IMR-90 (cell line): ENCODE measurements at regions not wholly inside any gene's neighbourhood (a gene's known extent, or its start where the extent isn't known, plus 50 kb on each side); places are given as distances from the start of the nearest gene placed in this dataset.

Source experiments
- ATAC-seq: fragments of 200-7000 bp; cut with Tn5 transposase; 2 replicates; pipeline ENCODE4 v1.9.1; 2020; ENCODE audit warnings: low read depth, mild to moderate bottlenecking, moderate library complexity
- BruUV-seq: library from RNA; stranded (reverse); fragments of 400-500 nt; replicated peaks from 2 replicates; lab custom pipeline; 2021; lab: Mats Ljungman, UMichigan
- CTCF ChIA-PET: fragments of 300-600 bp; formaldehyde crosslinking; extraction: SDS; loops from one replicate; lab custom pipeline; 2021; ENCODE audit warnings: antibody characterized with exemption; lab: Yijun Ruan, JAX
- POLR2A ChIA-PET: fragments of 300-600 bp; sonication (Branson Sonifier 250); formaldehyde crosslinking; loops from one replicate; lab custom pipeline; 2022; ENCODE audit warnings: antibody characterized with exemption; ENCODE audit not compliant: unreplicated experiment; lab: Charles Lee
- DNase-seq: peaks from one replicate; pipeline ENCODE4 v3.0.0; 2013
- H2AFZ ChIP-seq: replicated peaks from 2 replicates; pipeline ENCODE3; 2013; ENCODE audit warnings: low read length, mild to moderate bottlenecking; ENCODE audit not compliant: poor library complexity
- H2AK5ac ChIP-seq: 2 replicates; pipeline ENCODE4 v1.6.1; 2013; ENCODE audit warnings: low read depth, low read length, inconsistent platforms
- H2AK9ac ChIP-seq: replicated peaks from 2 replicates; pipeline ENCODE3; 2013; ENCODE audit warnings: mild to moderate bottlenecking, low read depth, low read length, moderate library complexity; ENCODE audit not compliant: poor library complexity
- H2BK120ac ChIP-seq: 2 replicates; pipeline ENCODE4 v1.6.1; 2013; ENCODE audit warnings: low read depth, low read length, inconsistent platforms
- H2BK15ac ChIP-seq: 3 replicates; pipeline ENCODE4 v1.6.1; 2013; ENCODE audit warnings: low read depth, low read length, inconsistent platforms
- H2BK20ac ChIP-seq: 2 replicates; pipeline ENCODE4 v1.6.1; 2013; ENCODE audit warnings: low read depth, mild to moderate bottlenecking, inconsistent platforms, low read length, moderate library complexity
- H2BK5ac ChIP-seq: 2 replicates; pipeline ENCODE4 v1.6.1; 2013; ENCODE audit warnings: mild to moderate bottlenecking, low read depth, low read length, inconsistent platforms; ENCODE audit not compliant: poor library complexity, severe bottlenecking
- H3K14ac ChIP-seq: replicated peaks from 2 replicates; pipeline ENCODE4 v1.6.1; 2013; ENCODE audit warnings: low read depth, low read length, inconsistent platforms
- H3K18ac ChIP-seq: 2 replicates; pipeline ENCODE4 v1.6.1; 2013; ENCODE audit warnings: low read depth, low read length, control low read depth
- H3K23ac ChIP-seq: 2 replicates; pipeline ENCODE4 v1.6.1; 2013; ENCODE audit warnings: low read depth, low read length, inconsistent platforms
- H3K27ac ChIP-seq: 2 replicates; pipeline ENCODE4 v1.5.1; 2013; ENCODE audit warnings: mild to moderate bottlenecking, control low read depth, low read length; ENCODE audit not compliant: insufficient read depth
- H3K27me3 ChIP-seq: 2 replicates; pipeline ENCODE4 v1.6.1; 2013; ENCODE audit warnings: low read length; ENCODE audit not compliant: control insufficient read depth, insufficient read depth
- H3K36me3 ChIP-seq: 2 replicates; pipeline ENCODE4 v1.6.1; 2013; ENCODE audit warnings: low read length, mixed read lengths; ENCODE audit not compliant: control insufficient read depth, insufficient read depth
- H3K4ac ChIP-seq: 2 replicates; pipeline ENCODE4 v1.6.1; 2013; ENCODE audit warnings: low read depth, low read length, inconsistent platforms
- H3K4me1 ChIP-seq: 2 replicates; pipeline ENCODE4 v1.6.1; 2013; ENCODE audit warnings: low read length, mixed read lengths; ENCODE audit not compliant: control insufficient read depth, insufficient read depth
- H3K4me2 ChIP-seq: 2 replicates; pipeline ENCODE4 v1.6.1; 2013; ENCODE audit warnings: low read depth, mild to moderate bottlenecking, control low read depth, low read length, moderate library complexity
- H3K4me3 ChIP-seq: 2 replicates; pipeline ENCODE4 v1.5.1; 2013; ENCODE audit warnings: low read depth, mild to moderate bottlenecking, control low read depth, low read length, moderate library complexity; ENCODE audit not compliant: insufficient read depth
- H3K56ac ChIP-seq: 2 replicates; pipeline ENCODE4 v1.6.1; 2013; ENCODE audit warnings: low read length, inconsistent platforms; ENCODE audit not compliant: insufficient read depth; ENCODE audit errors: extremely low read depth
- H3K79me1 ChIP-seq, 2 experiments: 2 replicates each; pipeline ENCODE4 v1.6.1; 2013; ENCODE audit warnings: low read length in 2 of 2, inconsistent platforms in 1 of 2, low read depth in 1 of 2
- H3K9ac ChIP-seq: 2 replicates; pipeline ENCODE4 v1.6.1; 2013; ENCODE audit warnings: low read depth, low read length, control low read depth
- H3K9me1 ChIP-seq: 2 replicates; pipeline ENCODE4 v1.6.1; 2013; ENCODE audit warnings: low read length, inconsistent platforms; ENCODE audit not compliant: insufficient read depth
- H3K9me3 ChIP-seq: 2 replicates; pipeline ENCODE4 v1.6.1; 2013; ENCODE audit warnings: low read length; ENCODE audit not compliant: control insufficient read depth, insufficient read depth
- H4K20me1 ChIP-seq: 2 replicates; pipeline ENCODE4 v1.6.1; 2013; ENCODE audit warnings: low read length, inconsistent platforms; ENCODE audit not compliant: insufficient read depth
- H4K5ac ChIP-seq: 2 replicates; pipeline ENCODE4 v1.6.1; 2013; ENCODE audit warnings: mild to moderate bottlenecking, low read depth, low read length, control low read depth
- H4K8ac ChIP-seq, 2 experiments: 2 replicates each; pipeline ENCODE4 v1.6.1; 2013; ENCODE audit warnings: low read depth in 2 of 2, low read length in 2 of 2, control low read depth in 1 of 2, inconsistent platforms in 1 of 2
- H4K91ac ChIP-seq: 2 replicates; pipeline ENCODE4 v1.6.1; 2013; ENCODE audit warnings: low read depth, low read length, inconsistent platforms; ENCODE audit not compliant: insufficient read depth
- CEBPB ChIP-seq: IDR thresholded peaks from 2 replicates; pipeline ENCODE4 v1.6.1; 2012; ENCODE audit warnings: low read depth, low read length, improper control_type of control experiment
- FOS ChIP-seq: fragments of 150-350 bp; IDR thresholded peaks from 2 replicates; pipeline ENCODE4 v1.6.1; 2016; ENCODE audit warnings: low read depth, low read length
- MAZ ChIP-seq: IDR thresholded peaks from 2 replicates; pipeline ENCODE4 v1.6.1; 2012; ENCODE audit warnings: low read depth, mild to moderate bottlenecking, low read length, improper control_type of control experiment, moderate library complexity, borderline replicate concordance
- RAD21 ChIP-seq: IDR thresholded peaks from 2 replicates; pipeline ENCODE4 v1.6.1; 2012; ENCODE audit warnings: low read length, improper control_type of control experiment
- RCOR1 ChIP-seq: IDR thresholded peaks from 2 replicates; pipeline ENCODE4 v1.6.1; 2012; ENCODE audit warnings: mild to moderate bottlenecking, low read length, improper control_type of control experiment; ENCODE audit not compliant: insufficient replicate concordance
- WGBS, 2 experiments: methylation state at CpG; one replicate each; pipeline versions ENCODE4 v1.1.5 to v1.1.7; 2013; ENCODE audit warnings: missing lambda C conversion rate in 2 of 2; ENCODE audit not compliant: insufficient read length in 1 of 2; ENCODE audit errors: extremely low coverage in 2 of 2; 5-methylcytosine and 5-hydroxymethylcytosine counted together
- dilution Hi-C: fragments of 300-500 bp; cut with HindIII; formaldehyde crosslinking; loops from one replicate; pipeline ENCODE4 v1.14.3; 2018; ENCODE audit warnings: low sequenced_read_pairs; ENCODE audit not compliant: unreplicated experiment
- in situ Hi-C: fragments of 300-500 bp; cut with MboI; formaldehyde crosslinking; loops from 3 replicates; pipeline ENCODE4 v1.14.3; 2019; ENCODE audit warnings: low sequenced_read_pairs, inconsistent platforms, mixed read lengths
- intact Hi-C: fragments of 100-400 bp; cut with micrococcal nuclease; formaldehyde crosslinking; loops from 2 replicates; pipeline ENCODE4 v1.10.0; 2022
- TF ChIP-seq, protein P1 (sequence below): conservative IDR thresholded peaks from 2 replicates; pipeline ENCODE4 v1.5.1; 2012; ENCODE audit warnings: mild to moderate bottlenecking, low read depth, low read length, improper control_type of control experiment

DNA sequence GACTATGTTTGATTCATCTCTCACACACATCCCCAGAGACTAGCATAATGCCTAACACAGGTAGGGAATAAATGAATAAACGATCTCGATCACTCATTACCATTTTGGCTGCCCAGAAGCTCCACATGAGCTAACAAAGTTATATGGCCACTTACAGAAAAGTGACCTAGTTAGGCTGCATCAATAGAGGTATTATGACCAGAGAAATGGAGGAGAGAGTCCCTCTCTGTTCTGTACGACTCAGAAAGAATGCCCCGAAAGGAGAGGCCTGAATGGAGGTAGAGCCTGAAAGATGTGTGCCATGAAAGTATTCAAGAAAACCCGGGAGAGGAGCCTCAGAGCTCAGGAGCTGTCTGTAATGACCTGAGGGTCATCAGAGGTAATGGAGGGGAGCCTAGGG, 208.2 kb upstream of the GRIK3 start:
- in situ Hi-C loops, result no loop called here
- H3K4ac ChIP-seq, result no peak overlapping the region
- H3K9me1 ChIP-seq, result no peaks in the 10 kb centered on the region
- BruUV-seq, result no TSS peak
- intact Hi-C loops, result no loop called here
- no peak overlapping the region for H3K4me2 ChIP-seq
- 25% methylated on average over 2 of the region's 5 CpGs; no CpG with 5 or more reads in 1 of the 2 experiments for whole genome bisulfite sequencing, 2 experiments
- ChIA-PET POLR2A (no interaction called here), CTCF (no interaction called here)
- H2BK120ac ChIP-seq, result no peak overlapping the region
- no peaks in the 10 kb centered on the region for H3K9me3 ChIP-seq
- H3K27me3 ChIP-seq, result no peaks in the 10 kb centered on the region
- no peak overlapping the region for H2AFZ ChIP-seq
- H4K91ac ChIP-seq, result no peak overlapping the region
- no peaks in the 10 kb centered on the region for H3K79me1 ChIP-seq
- H3K27ac ChIP-seq, result no peak overlapping the region
- no peaks in the 10 kb centered on the region for H3K4me1 ChIP-seq
- dilution Hi-C loops, result no loop called here
- H3K4me3 ChIP-seq, result no peak overlapping the region
- no peak overlapping the region for H2BK20ac ChIP-seq
- H3K23ac ChIP-seq, result no peak overlapping the region
- H4K8ac ChIP-seq, result no peak overlapping the region
- no peak overlapping the region for H2AK5ac ChIP-seq
- TF ChIP-seq MAZ, result no peak
- TF ChIP-seq CEBPB, result no peak
- no peak for TF ChIP-seq RAD21
- TF ChIP-seq, protein P1, sequence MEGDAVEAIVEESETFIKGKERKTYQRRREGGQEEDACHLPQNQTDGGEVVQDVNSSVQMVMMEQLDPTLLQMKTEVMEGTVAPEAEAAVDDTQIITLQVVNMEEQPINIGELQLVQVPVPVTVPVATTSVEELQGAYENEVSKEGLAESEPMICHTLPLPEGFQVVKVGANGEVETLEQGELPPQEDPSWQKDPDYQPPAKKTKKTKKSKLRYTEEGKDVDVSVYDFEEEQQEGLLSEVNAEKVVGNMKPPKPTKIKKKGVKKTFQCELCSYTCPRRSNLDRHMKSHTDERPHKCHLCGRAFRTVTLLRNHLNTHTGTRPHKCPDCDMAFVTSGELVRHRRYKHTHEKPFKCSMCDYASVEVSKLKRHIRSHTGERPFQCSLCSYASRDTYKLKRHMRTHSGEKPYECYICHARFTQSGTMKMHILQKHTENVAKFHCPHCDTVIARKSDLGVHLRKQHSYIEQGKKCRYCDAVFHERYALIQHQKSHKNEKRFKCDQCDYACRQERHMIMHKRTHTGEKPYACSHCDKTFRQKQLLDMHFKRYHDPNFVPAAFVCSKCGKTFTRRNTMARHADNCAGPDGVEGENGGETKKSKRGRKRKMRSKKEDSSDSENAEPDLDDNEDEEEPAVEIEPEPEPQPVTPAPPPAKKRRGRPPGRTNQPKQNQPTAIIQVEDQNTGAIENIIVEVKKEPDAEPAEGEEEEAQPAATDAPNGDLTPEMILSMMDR, result no peak
- TF ChIP-seq FOS, result no peak
- no peak for TF ChIP-seq RCOR1
- no peaks in the 10 kb centered on the region for H3K36me3 ChIP-seq
- no peak overlapping the region for H4K5ac ChIP-seq
- DNase-seq (no peak), ATAC-seq (no peak)
- H4K20me1 ChIP-seq, result no peaks in the 10 kb centered on the region
- H3K9ac ChIP-seq, result no peak overlapping the region
- H2BK15ac ChIP-seq, result no peak overlapping the region
- no peak overlapping the region for H3K56ac ChIP-seq
- H2BK5ac ChIP-seq, result no peak overlapping the region
- H3K14ac ChIP-seq, result no peak overlapping the region
- H3K18ac ChIP-seq, result no peak overlapping the region
- no peak overlapping the region for H2AK9ac ChIP-seq
